ENCODE measurements at regions not wholly inside any gene's neighbourhood (a gene's known extent, or its start where the extent isn't known, plus 50 kb on each side); places are given as distances from the start of the nearest gene placed in this dataset.

DNA sequence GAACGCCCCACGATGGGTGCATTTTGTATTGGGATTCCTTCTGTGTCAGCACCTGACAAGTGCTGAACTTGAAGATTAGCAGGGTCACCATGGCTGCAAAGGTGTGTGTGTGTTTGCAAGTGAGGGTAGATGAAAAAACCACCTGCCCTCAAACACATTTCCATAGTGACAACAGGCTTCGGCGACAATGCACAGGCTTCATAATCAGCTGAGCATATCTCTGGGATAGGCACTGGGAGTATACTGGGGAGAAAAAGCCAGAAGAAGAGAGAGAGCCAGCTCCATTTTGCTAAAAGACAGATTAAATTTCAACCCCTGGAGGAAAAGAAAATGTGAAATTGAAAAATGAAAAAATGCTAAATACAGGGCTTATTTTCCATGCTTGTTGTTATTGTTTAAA lies 656.1 kb downstream of the INHBA start:
- in situ Hi-C loops (cut with MboI; ENCODE audit: low pct_unique_long_range_greater_than_20kb, low sequenced_read_pairs, unreplicated experiment), result no loop called here
- TF ChIP-seq, protein P1, sequence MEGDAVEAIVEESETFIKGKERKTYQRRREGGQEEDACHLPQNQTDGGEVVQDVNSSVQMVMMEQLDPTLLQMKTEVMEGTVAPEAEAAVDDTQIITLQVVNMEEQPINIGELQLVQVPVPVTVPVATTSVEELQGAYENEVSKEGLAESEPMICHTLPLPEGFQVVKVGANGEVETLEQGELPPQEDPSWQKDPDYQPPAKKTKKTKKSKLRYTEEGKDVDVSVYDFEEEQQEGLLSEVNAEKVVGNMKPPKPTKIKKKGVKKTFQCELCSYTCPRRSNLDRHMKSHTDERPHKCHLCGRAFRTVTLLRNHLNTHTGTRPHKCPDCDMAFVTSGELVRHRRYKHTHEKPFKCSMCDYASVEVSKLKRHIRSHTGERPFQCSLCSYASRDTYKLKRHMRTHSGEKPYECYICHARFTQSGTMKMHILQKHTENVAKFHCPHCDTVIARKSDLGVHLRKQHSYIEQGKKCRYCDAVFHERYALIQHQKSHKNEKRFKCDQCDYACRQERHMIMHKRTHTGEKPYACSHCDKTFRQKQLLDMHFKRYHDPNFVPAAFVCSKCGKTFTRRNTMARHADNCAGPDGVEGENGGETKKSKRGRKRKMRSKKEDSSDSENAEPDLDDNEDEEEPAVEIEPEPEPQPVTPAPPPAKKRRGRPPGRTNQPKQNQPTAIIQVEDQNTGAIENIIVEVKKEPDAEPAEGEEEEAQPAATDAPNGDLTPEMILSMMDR (IDR thresholded peaks at IDR 0.05; ENCODE audit: extremely low read depth, insufficient read depth, missing control alignments), result no peak
- DNase-seq (ENCODE audit: low spot score), result no peak

DNA sequence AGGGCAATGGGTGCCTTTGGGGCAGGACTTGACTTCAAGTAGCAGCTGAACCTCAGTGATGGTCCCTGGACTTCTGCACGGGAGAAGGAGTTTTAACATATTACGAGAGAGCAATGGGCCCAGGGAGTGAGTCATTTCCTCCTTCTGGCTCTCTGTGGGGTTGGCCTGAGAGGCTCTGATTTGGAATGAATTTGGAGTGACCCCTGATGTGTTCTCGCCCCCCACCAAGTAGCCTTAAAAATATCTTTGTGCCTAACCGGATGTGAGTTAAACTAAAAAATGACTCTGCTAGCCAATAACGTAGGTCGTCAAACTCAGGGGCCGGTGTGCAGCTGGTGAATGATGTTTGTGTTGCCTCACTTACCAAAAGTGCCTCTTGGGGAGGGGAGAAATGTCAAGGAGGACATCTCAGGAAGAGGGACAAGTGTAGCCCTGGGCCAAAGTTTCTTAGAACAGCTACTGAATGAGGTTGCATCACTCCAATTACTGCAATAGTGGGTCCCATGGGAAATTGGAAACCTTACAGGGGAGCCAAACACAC lies 656.6 kb downstream of the INHBA start:
- in situ Hi-C loops (cut with MboI; ENCODE audit: low pct_unique_long_range_greater_than_20kb, low sequenced_read_pairs, unreplicated experiment), result no loop called here

DNA sequence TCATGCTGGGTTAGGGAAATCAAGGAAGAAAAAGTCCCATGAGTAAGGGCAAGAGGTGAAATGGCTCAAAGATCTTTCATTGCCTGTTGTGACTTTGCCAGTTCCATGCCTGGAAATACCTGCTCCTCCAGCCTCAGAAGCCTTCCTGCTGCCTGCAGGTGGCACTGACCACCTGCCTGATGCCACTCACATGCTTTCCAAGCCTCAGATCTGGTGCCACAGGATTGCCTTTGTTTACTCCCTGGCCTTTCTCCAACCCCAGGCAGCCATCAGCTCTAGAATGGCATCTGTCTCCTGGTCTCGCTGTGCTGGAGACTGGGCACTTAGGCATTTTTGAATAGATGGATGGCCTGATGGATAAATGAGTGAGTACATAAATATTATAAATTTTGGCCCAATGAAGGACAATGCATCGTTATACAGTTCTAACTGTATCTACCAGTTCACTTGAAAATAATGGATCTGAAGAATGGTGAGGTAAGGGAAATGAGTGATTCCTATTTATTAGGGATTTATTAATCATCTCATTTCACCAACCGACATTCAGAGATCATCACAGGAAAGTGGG lies 657.2 kb downstream of the INHBA start:
- TF ChIP-seq, protein P1 (IDR thresholded peaks at IDR 0.05; ENCODE audit: extremely low read depth, insufficient read depth, missing control alignments), result peak; percentile 34
- DNase-seq (ENCODE audit: low spot score), result no peak
- in situ Hi-C loops (cut with MboI; ENCODE audit: low pct_unique_long_range_greater_than_20kb, low sequenced_read_pairs, unreplicated experiment), result no loop called here

More for the DNA sequence above, 656.6 kb downstream of the INHBA start:
- TF ChIP-seq, protein P1 (IDR thresholded peaks at IDR 0.05; ENCODE audit: extremely low read depth, insufficient read depth, missing control alignments), result no peak
- DNase-seq (ENCODE audit: low spot score), result no peak

DNA sequence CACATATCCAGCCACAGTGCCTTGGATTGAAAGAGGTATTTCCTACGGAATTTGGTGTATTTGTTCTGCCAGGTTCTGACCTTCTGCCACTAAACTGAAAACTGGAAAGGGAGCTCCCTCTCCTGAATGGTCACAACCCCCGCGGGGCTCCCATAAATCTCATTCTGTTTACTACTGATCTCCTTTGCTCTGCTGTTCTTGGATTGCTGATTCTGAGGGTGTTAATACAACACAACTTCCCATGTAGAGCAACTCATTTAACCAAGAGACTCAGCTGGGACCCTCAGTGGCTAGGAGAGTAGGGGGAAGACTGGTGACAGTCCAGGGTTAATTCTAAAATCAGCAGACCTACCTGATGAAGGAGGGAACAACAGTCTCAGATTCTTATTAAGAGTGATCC lies 662.9 kb downstream of the INHBA start:
- TF ChIP-seq, protein P1 (IDR thresholded peaks at IDR 0.05; ENCODE audit: extremely low read depth, insufficient read depth, missing control alignments), result no peak
- DNase-seq (ENCODE audit: low spot score), result no peak
- in situ Hi-C loops (cut with MboI; ENCODE audit: low pct_unique_long_range_greater_than_20kb, low sequenced_read_pairs, unreplicated experiment), result no loop called here

DNA sequence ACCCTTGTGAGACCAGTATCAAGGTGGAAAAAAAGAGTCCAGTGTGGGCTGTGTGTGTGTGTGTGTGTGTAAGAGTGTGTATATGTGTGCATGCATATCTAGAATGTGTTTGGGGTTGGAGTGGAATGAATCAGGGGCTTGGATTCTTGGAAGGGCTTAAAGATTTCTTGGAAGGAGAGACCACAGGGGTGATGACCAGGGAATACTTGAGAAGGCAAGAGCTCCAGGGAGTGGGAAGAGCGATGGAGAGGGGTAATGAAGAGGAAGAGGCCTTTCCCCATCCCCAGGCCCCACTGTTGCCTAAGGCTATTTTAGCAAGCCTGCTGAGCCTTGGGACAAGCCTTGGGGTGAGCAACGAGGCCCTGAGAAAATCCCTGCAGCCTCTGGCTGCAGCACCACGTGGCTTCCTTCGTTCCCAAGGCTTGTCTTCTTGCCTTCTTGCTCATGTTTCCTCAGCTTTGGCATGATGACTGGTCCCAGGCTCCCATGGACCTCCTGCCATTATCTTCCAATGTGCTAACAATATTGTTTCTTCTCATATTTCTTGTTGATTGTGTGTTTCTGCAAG lies 663.4 kb downstream of the INHBA start:
- TF ChIP-seq, protein P1 (IDR thresholded peaks at IDR 0.05; ENCODE audit: extremely low read depth, insufficient read depth, missing control alignments), result no peak
- DNase-seq (ENCODE audit: low spot score), result no peak
- in situ Hi-C loops (cut with MboI; ENCODE audit: low pct_unique_long_range_greater_than_20kb, low sequenced_read_pairs, unreplicated experiment), result no loop called here

DNA sequence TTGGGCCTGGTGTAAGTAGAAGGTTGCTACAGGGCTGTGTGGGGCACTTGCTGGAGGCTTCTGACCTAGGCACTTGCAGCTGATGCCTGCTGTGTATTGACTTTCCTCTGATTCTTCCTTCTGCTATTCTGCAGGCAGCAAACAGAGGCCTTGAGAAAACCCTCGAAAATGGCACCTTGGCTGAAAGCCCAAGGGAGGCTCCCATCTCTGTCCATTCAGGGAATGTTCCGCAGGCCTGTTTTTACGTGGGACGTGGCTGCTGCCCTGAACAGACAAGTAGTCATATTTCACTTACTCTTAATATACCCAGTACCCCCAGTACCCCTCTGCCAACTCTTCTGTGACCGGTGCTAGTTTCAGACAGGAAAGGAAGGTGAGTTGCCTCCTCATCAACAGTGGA lies 664.7 kb downstream of the INHBA start:
- DNase-seq (ENCODE audit: low spot score), result no peak
- TF ChIP-seq, protein P1 (IDR thresholded peaks at IDR 0.05; ENCODE audit: extremely low read depth, insufficient read depth, missing control alignments), result no peak
- in situ Hi-C loops (cut with MboI; ENCODE audit: low pct_unique_long_range_greater_than_20kb, low sequenced_read_pairs, unreplicated experiment), result no loop called here
